Smooth muscle cell (in vitro differentiated cells): ENCODE measurements at regions not wholly inside any gene's neighbourhood (a gene's known extent, or its start where the extent isn't known, plus 50 kb on each side); places are given as distances from the start of the nearest gene placed in this dataset.

ENCODE experiments used
- DNase-seq: peaks from one replicate; lab custom pipeline; 2025; ENCODE audit not compliant: unreplicated experiment; lab: John Stamatoyannopoulos, UW
- H2AFZ ChIP-seq: fragments of 200-600 bp; sonication (generic); 2 replicates; pipeline ENCODE4 v1.6.0; 2016; ENCODE audit warnings: antibody characterized with exemption, low read depth, mild to moderate bottlenecking
- H3F3A ChIP-seq: fragments of 200-600 bp; sonication (generic); 2 replicates; pipeline ENCODE4 v1.6.0; 2017; ENCODE audit warnings: antibody characterized with exemption, low read depth
- H3K27ac ChIP-seq: fragments of 200-600 bp; sonication (generic); 2 replicates; pipeline ENCODE4 v1.5.1; 2016; ENCODE audit warnings: low read depth, mild to moderate bottlenecking
- H3K27me3 ChIP-seq: fragments of 200-600 bp; sonication (generic); 2 replicates; pipeline ENCODE4 v1.6.1; 2016; ENCODE audit warnings: low read depth, mild to moderate bottlenecking
- H3K36me3 ChIP-seq: fragments of 200-600 bp; sonication (generic); 2 replicates; pipeline ENCODE4 v1.5.1; 2016; ENCODE audit warnings: low read depth
- H3K4me1 ChIP-seq: fragments of 200-600 bp; sonication (generic); 2 replicates; pipeline ENCODE4 v1.5.1; 2016; ENCODE audit warnings: low read depth
- H3K4me2 ChIP-seq: fragments of 200-600 bp; sonication (generic); 2 replicates; pipeline ENCODE4 v1.6.0; 2016; ENCODE audit warnings: mild to moderate bottlenecking
- H3K4me3 ChIP-seq: fragments of 200-600 bp; sonication (generic); 2 replicates; pipeline ENCODE4 v1.5.1; 2016; ENCODE audit warnings: mild to moderate bottlenecking
- H3K79me2 ChIP-seq: fragments of 200-600 bp; sonication (generic); 2 replicates; pipeline ENCODE4 v1.6.0; 2016; ENCODE audit warnings: low read depth, mild to moderate bottlenecking
- H3K9ac ChIP-seq: fragments of 200-600 bp; sonication (generic); 2 replicates; pipeline ENCODE4 v1.6.0; 2016; ENCODE audit warnings: low read depth
- H3K9me3 ChIP-seq: fragments of 200-600 bp; sonication (generic); replicated peaks from 2 replicates; pipeline ENCODE4 v1.5.1; 2016; ENCODE audit warnings: low read depth
- H4K20me1 ChIP-seq: fragments of 200-600 bp; sonication (generic); 2 replicates; pipeline ENCODE4 v1.6.0; 2016; ENCODE audit warnings: low read depth
- WGBS: methylation state at CpG from one replicate; pipeline ENCODE4 v1.1.7; 2016; ENCODE audit warnings: low lambda C conversion rate; 5-methylcytosine and 5-hydroxymethylcytosine counted together
- TF ChIP-seq, protein P1 (sequence below): fragments of 200-600 bp; sonication (generic); IDR thresholded peaks from 2 replicates; pipeline ENCODE4 v1.5.1; 2017; ENCODE audit warnings: borderline replicate concordance, mild to moderate bottlenecking, antibody characterized with exemption; ENCODE audit not compliant: insufficient read depth, poor library complexity, severe bottlenecking

DNA sequence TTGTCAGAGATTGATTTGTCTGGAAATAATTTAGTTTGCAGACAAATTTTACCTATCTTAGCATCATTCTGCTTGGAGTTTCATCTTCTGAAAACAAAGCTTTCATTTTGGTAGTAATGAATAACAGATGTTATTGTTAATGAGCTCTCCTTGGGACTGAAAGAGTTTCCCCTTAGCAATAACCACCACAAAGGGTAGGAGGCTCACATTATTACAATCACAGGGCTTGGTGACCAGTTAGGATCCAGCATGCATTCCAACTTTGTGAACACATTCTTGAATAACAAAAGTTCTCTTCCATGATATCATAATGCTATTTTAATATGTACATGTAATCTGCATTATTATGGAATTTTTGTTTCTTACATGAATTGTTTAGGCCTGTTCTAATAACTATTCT is 148.8 kb upstream of the VWC2 start:
- Histone ChIP-seq H3K27me3 (no peaks in the 10 kb centered on the region), H3K4me1 (no peaks in the 10 kb centered on the region), H3K4me3 (no peak overlapping the region), H3F3A (no peaks in the 10 kb centered on the region), H3K9me3 (no peaks in the 10 kb centered on the region), H3K27ac (no peak overlapping the region), H3K4me2 (no peak overlapping the region), H3K79me2 (no peaks in the 10 kb centered on the region), H2AFZ (no peak overlapping the region), H3K9ac (no peak overlapping the region), H4K20me1 (no peaks in the 10 kb centered on the region), H3K36me3 (no peaks in the 10 kb centered on the region)
- DNase-seq = no peak
- TF ChIP-seq, protein P1, sequence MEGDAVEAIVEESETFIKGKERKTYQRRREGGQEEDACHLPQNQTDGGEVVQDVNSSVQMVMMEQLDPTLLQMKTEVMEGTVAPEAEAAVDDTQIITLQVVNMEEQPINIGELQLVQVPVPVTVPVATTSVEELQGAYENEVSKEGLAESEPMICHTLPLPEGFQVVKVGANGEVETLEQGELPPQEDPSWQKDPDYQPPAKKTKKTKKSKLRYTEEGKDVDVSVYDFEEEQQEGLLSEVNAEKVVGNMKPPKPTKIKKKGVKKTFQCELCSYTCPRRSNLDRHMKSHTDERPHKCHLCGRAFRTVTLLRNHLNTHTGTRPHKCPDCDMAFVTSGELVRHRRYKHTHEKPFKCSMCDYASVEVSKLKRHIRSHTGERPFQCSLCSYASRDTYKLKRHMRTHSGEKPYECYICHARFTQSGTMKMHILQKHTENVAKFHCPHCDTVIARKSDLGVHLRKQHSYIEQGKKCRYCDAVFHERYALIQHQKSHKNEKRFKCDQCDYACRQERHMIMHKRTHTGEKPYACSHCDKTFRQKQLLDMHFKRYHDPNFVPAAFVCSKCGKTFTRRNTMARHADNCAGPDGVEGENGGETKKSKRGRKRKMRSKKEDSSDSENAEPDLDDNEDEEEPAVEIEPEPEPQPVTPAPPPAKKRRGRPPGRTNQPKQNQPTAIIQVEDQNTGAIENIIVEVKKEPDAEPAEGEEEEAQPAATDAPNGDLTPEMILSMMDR = no peak

DNA sequence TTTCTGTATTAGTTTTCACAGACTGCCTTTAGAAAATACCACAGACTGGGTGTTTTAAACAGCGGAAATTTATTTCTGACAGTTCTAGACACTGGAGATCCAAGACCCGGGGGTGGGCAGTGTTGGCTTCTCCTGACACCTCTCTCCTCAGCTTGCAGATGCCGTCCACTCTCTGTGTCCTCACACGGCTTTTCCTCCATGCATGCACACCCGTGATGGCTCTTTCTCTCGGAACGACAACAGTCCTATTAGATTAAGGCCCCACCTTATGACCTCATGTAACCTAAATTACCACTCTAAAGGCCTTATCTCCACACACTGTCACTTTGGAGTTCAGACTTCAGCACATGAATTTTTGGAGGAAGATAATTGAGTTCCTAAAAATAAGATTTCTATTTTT is 142.9 kb upstream of the VWC2 start:
- Histone ChIP-seq H3K9ac (no peak overlapping the region), H3K36me3 (no peaks in the 10 kb centered on the region), H3K9me3 (no peaks in the 10 kb centered on the region), H3K4me3 (no peak overlapping the region), H3F3A (no peaks in the 10 kb centered on the region), H4K20me1 (no peaks in the 10 kb centered on the region), H3K27ac (no peak overlapping the region), H3K4me1 (no peaks in the 10 kb centered on the region), H3K4me2 (no peak overlapping the region), H3K27me3 (no peaks in the 10 kb centered on the region), H3K79me2 (no peaks in the 10 kb centered on the region), H2AFZ (no peak overlapping the region)
- DNase-seq = no peak
- TF ChIP-seq, protein P1 = no peak
- 91% methylated on average over 7 of the region's 7 CpGs for WGBS

DNA sequence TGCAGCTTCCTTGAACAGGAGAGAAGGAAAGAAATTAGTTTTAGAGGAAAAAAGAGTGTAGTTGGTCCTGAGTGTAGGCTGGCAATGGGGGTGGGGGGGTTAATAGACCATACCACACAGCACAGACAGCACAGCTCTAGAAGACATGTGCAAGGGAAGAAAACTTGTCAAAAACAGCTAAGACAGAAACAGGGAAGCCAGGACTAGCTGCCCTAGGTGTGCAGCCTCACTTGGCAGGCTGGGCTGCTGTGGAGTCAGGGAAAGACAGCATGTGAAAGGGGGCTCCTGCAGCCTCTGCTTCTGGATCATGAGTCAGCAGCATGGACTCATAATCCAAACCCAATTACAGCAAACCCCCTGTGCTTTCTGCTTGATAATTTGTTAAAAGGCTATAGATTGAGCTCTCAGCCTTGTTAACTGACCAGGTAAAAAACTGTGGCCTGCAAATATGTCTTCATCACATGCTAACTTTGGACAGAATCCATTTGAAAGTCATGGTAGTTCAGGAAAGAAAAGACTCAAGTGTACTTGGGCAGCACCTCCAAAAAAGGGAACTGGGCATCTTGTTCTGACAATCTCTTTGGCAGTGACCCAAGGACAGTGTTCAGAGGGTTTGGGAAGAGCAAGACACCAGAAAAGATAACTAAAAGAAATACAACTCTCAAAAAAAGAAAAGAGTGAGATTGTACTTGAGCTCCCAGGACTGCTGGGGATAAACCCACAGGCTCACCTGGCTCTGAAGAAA is 142.2 kb upstream of the VWC2 start:
- no peaks in the 10 kb centered on the region for H3K36me3 ChIP-seq
- H3K4me3 ChIP-seq = no peak overlapping the region
- no peak overlapping the region for H3K4me2 ChIP-seq
- H3K27me3 ChIP-seq = no peaks in the 10 kb centered on the region
- no peak overlapping the region for H3K27ac ChIP-seq
- TF ChIP-seq, protein P1 = no peak
- no peaks in the 10 kb centered on the region for H3F3A ChIP-seq
- H2AFZ ChIP-seq = no peak overlapping the region
- H3K9me3 ChIP-seq = no peaks in the 10 kb centered on the region
- H3K79me2 ChIP-seq = no peaks in the 10 kb centered on the region
- H3K4me1 ChIP-seq = no peaks in the 10 kb centered on the region
- DNase-seq = no peak
- no peaks in the 10 kb centered on the region for H4K20me1 ChIP-seq
- no peak overlapping the region for H3K9ac ChIP-seq

DNA sequence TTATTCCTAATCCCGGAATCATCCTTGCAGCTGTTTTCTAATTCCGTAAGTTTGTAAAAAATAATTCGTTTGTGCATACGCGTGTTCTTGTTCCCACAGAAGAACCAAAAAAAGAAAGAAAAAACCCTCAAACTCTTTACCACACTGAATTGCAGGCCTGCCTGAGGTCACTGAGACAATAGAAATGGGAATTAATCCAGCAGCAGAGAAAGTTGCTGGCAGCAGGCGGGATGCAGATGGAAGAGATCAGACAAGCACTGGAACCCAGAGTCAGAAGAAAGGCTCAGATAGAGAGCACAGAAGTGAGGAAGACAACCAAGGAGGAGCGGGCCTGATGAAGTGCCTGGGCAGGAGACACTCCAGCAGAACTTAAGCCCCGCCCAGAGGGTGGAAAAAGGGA is 141.5 kb upstream of the VWC2 start:
- no peaks in the 10 kb centered on the region for H3K9me3 ChIP-seq
- TF ChIP-seq, protein P1 = no peak
- no peaks in the 10 kb centered on the region for H4K20me1 ChIP-seq
- H3K4me3 ChIP-seq = no peak overlapping the region
- H3K27ac ChIP-seq = no peak overlapping the region
- 80% methylated on average over 8 of the region's 8 CpGs for WGBS
- H3K27me3 ChIP-seq = no peaks in the 10 kb centered on the region
- H3K4me1 ChIP-seq = no peaks in the 10 kb centered on the region
- H2AFZ ChIP-seq = no peak overlapping the region
- H3K36me3 ChIP-seq = no peaks in the 10 kb centered on the region
- H3K9ac ChIP-seq = no peak overlapping the region
- DNase-seq = no peak
- no peak overlapping the region for H3K4me2 ChIP-seq
- H3K79me2 ChIP-seq = no peaks in the 10 kb centered on the region
- H3F3A ChIP-seq = no peaks in the 10 kb centered on the region
